Hepatocyte (in vitro differentiated cells): ENCODE measurements at regions not wholly inside any gene's neighbourhood (a gene's known extent, or its start where the extent isn't known, plus 50 kb on each side); places are given as distances from the start of the nearest gene placed in this dataset.

ENCODE experiments used
- DNase-seq: peaks from one replicate; pipeline ENCODE4 v3.0.0-alpha.2; 2016; ENCODE audit warnings: low spot score
- H2AFZ ChIP-seq: fragments of 200-600 bp; sonication (generic); 2 replicates; pipeline ENCODE4 v1.6.0; 2016; ENCODE audit warnings: antibody characterized with exemption, mild to moderate bottlenecking
- H3K27ac ChIP-seq: fragments of 200-600 bp; sonication (generic); 2 replicates; pipeline ENCODE4 v1.5.1; 2016; ENCODE audit warnings: mild to moderate bottlenecking
- H3K27me3 ChIP-seq: fragments of 200-600 bp; sonication (generic); 2 replicates; pipeline ENCODE4 v1.6.1; 2016
- H3K36me3 ChIP-seq: fragments of 200-600 bp; sonication (generic); replicated peaks from 2 replicates; pipeline ENCODE4 v1.5.1; 2016; ENCODE audit warnings: low read depth; ENCODE audit not compliant: insufficient read depth
- H3K4me1 ChIP-seq: fragments of 200-600 bp; sonication (generic); 2 replicates; pipeline ENCODE4 v1.5.1; 2016; ENCODE audit warnings: mild to moderate bottlenecking, moderate library complexity; ENCODE audit not compliant: insufficient read depth
- H3K4me2 ChIP-seq: fragments of 200-600 bp; sonication (generic); 2 replicates; pipeline ENCODE4 v1.6.0; 2016
- H3K4me3 ChIP-seq: fragments of 200-600 bp; sonication (generic); 2 replicates; pipeline ENCODE4 v1.5.1; 2016; ENCODE audit warnings: mild to moderate bottlenecking
- H3K79me2 ChIP-seq: fragments of 200-600 bp; sonication (generic); 2 replicates; pipeline ENCODE4 v1.6.0; 2017; ENCODE audit warnings: mild to moderate bottlenecking
- H3K9me2 ChIP-seq: fragments of 200-600 bp; sonication (generic); replicated peaks from 2 replicates; pipeline ENCODE4 v1.6.0; 2017; ENCODE audit warnings: mild to moderate bottlenecking; ENCODE audit not compliant: insufficient read depth
- H3K9me3 ChIP-seq: fragments of 200-600 bp; sonication (generic); 2 replicates; pipeline ENCODE4 v1.5.1; 2016; ENCODE audit warnings: low read depth, mild to moderate bottlenecking
- H4K20me1 ChIP-seq: fragments of 200-600 bp; sonication (generic); 2 replicates; pipeline ENCODE4 v1.6.0; 2016; ENCODE audit warnings: mild to moderate bottlenecking; ENCODE audit not compliant: insufficient read depth, poor library complexity, severe bottlenecking
- CTCF ChIP-seq: fragments of 200-600 bp; sonication (generic); IDR thresholded peaks from 2 replicates; pipeline ENCODE4 v1.5.1; 2016; ENCODE audit warnings: antibody characterized with exemption, mild to moderate bottlenecking; ENCODE audit not compliant: poor library complexity
- EZH2 ChIP-seq: fragments of 200-600 bp; sonication (generic); IDR thresholded peaks from 2 replicates; pipeline ENCODE4 v1.6.1; 2016; ENCODE audit warnings: antibody characterized with exemption, mild to moderate bottlenecking, borderline replicate concordance
- EZH2phosphoT487 ChIP-seq: fragments of 200-600 bp; sonication (generic); IDR thresholded peaks from one replicate; pipeline ENCODE4 v1.6.1; 2018; ENCODE audit warnings: antibody characterized with exemption, mild to moderate bottlenecking, low read depth, moderate library complexity; ENCODE audit not compliant: unreplicated experiment, severe bottlenecking
- WGBS: methylation state at CpG from one replicate; pipeline ENCODE4 v1.1.6; 2016; ENCODE audit warnings: low lambda C conversion rate; ENCODE audit errors: missing lambda C conversion rate; 5-methylcytosine and 5-hydroxymethylcytosine counted together

- Histone ChIP-seq H3K4me1 (no peaks in the 10 kb centered on the region), H3K4me2 (no peak overlapping the region), H4K20me1 (no peaks in the 10 kb centered on the region), H3K36me3 (no peaks in the 10 kb centered on the region), H3K27ac (no peak overlapping the region), H3K9me2 (no peaks in the 10 kb centered on the region), H2AFZ (no peak overlapping the region), H3K9me3 (no peaks in the 10 kb centered on the region), H3K27me3 (no peaks in the 10 kb centered on the region), H3K79me2 (no peaks in the 10 kb centered on the region), H3K4me3 (no peak overlapping the region)
- DNase-seq = no peak
- no peak for TF ChIP-seq EZH2phosphoT487
- no peak for TF ChIP-seq EZH2
- TF ChIP-seq CTCF = no peak
- WGBS = 82% methylated on average over 1 of the region's 1 CpG
These were observed 808.6 kb upstream of the RAG2 start for GRCh38 chr11:37406651-37407050.

- H3K27me3 ChIP-seq = no peaks in the 10 kb centered on the region
- no peak overlapping the region for H3K27ac ChIP-seq
- no peak overlapping the region for H2AFZ ChIP-seq
- no peaks in the 10 kb centered on the region for H3K79me2 ChIP-seq
- no peaks in the 10 kb centered on the region for H4K20me1 ChIP-seq
- no peaks in the 10 kb centered on the region for H3K9me3 ChIP-seq
- no peak overlapping the region for H3K4me2 ChIP-seq
- H3K4me3 ChIP-seq = no peak overlapping the region
- no peak for DNase-seq
- no peak for TF ChIP-seq EZH2phosphoT487
- no peak for TF ChIP-seq CTCF
- TF ChIP-seq EZH2 = no peak
- WGBS = 91% methylated on average over 2 of the region's 2 CpGs
- H3K36me3 ChIP-seq = no peaks in the 10 kb centered on the region
- no peaks in the 10 kb centered on the region for H3K9me2 ChIP-seq
- no peaks in the 10 kb centered on the region for H3K4me1 ChIP-seq
These were observed 806.2 kb upstream of the RAG2 start for GRCh38 chr11:37404231-37404630.

GRCh38 chr11:37402663-37403062 is 804.6 kb upstream of the RAG2 start:
- no peaks in the 10 kb centered on the region for H4K20me1 ChIP-seq
- no peak overlapping the region for H2AFZ ChIP-seq
- no peak for TF ChIP-seq CTCF
- no peak for TF ChIP-seq EZH2phosphoT487
- TF ChIP-seq EZH2 = no peak
- H3K9me2 ChIP-seq = no peaks in the 10 kb centered on the region
- no peaks in the 10 kb centered on the region for H3K36me3 ChIP-seq
- H3K4me3 ChIP-seq = no peak overlapping the region
- no peak for DNase-seq
- H3K4me1 ChIP-seq = no peaks in the 10 kb centered on the region
- H3K9me3 ChIP-seq = no peaks in the 10 kb centered on the region
- no peak overlapping the region for H3K27ac ChIP-seq
- no peaks in the 10 kb centered on the region for H3K79me2 ChIP-seq
- no peak overlapping the region for H3K4me2 ChIP-seq
- H3K27me3 ChIP-seq = no peaks in the 10 kb centered on the region
- WGBS = 52% methylated on average over 1 of the region's 1 CpG
